RWPE2 (cell line): ENCODE measurements at regions not wholly inside any gene's neighbourhood (a gene's known extent, or its start where the extent isn't known, plus 50 kb on each side); places are given as distances from the start of the nearest gene placed in this dataset.

Experiments
- ATAC-seq: fragments of 200-7000 bp; cut with Tn5 transposase; 3 replicates; pipeline ENCODE4 v1.9.1; 2021; ENCODE audit warnings: low read depth
- DNase-seq: peaks from one replicate; pipeline ENCODE4 v3.0.0-alpha.2; 2020; ENCODE audit warnings: low spot score
- H3K27ac ChIP-seq: fragments of 450-650 bp; 2 replicates; pipeline ENCODE4 v1.5.1; 2017; ENCODE audit warnings: mild to moderate bottlenecking; ENCODE audit not compliant: poor library complexity, severe bottlenecking
- H3K27me3 ChIP-seq: fragments of 250-450 bp; sonication (Bioruptor Pico); 2 replicates; pipeline ENCODE4 v1.5.1; 2021; ENCODE audit warnings: mild to moderate bottlenecking, moderate library complexity; ENCODE audit not compliant: insufficient read depth, poor library complexity, severe bottlenecking
- H3K36me3 ChIP-seq: fragments of 250-450 bp; sonication (Bioruptor Pico); 2 replicates; pipeline ENCODE4 v1.5.1; 2020; ENCODE audit warnings: low read depth, mild to moderate bottlenecking, moderate library complexity
- H3K4me1 ChIP-seq: fragments of 250-450 bp; sonication (Bioruptor Pico); 2 replicates; pipeline ENCODE4 v1.5.1; 2021; ENCODE audit warnings: mild to moderate bottlenecking, moderate library complexity; ENCODE audit not compliant: insufficient read depth, poor library complexity, severe bottlenecking
- H3K4me3 ChIP-seq: fragments of 250-450 bp; sonication (Bioruptor Pico); 2 replicates; pipeline ENCODE4 v1.5.1; 2021; ENCODE audit warnings: mild to moderate bottlenecking, moderate library complexity; ENCODE audit not compliant: severe bottlenecking
- H3K9me3 ChIP-seq: fragments of 250-450 bp; sonication (Bioruptor Pico); 2 replicates; pipeline ENCODE4 v1.5.1; 2021; ENCODE audit warnings: mild to moderate bottlenecking, moderate library complexity; ENCODE audit not compliant: severe bottlenecking
- TF ChIP-seq, protein P1 (sequence below): fragments of 450-650 bp; IDR thresholded peaks from one replicate; pipeline ENCODE4 v1.5.1; 2017; ENCODE audit warnings: mild to moderate bottlenecking, moderate library complexity; ENCODE audit not compliant: poor library complexity, severe bottlenecking

DNA sequence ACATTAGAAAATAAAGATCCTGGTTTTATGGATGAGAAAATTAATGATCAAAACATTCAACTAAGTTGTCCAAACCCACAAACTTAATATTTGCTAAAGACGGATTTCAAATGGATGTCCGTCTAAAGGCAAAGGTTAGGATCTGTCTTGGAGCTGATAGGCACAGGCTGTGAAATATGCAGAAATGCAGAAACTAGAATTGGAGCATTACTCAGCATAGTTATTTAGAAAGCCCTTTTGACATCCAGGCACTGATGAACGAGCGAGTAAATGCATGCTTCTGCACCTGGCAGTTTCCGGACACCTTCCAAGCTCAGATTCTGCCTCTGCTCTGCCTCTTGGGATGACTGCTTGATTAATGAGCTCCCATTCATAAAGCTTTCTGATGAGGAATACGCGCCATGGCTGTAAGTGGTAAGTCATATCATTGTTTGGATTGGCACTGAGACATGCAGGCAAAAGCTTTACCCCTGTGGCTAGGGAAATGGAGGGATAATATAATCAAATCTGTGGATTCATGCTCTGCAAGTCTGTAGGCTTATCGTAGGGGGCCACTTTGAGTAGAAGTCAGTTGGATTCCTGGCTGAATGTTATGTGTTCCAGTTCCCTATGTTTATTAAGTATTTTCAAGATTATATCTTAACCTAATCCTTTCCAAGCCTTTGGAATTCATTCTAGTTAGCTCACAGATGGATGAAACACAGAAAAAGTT, 2176.3 kb upstream of the CELF4 start:
- Histone ChIP-seq H3K4me3 (no peak overlapping the region), H3K4me1 (no peaks in the 10 kb centered on the region), H3K27ac (no peak overlapping the region), H3K9me3 (no peaks in the 10 kb centered on the region), H3K36me3 (no peaks in the 10 kb centered on the region; the same call in 1 of the 2 replicates), H3K27me3 (no peaks in the 10 kb centered on the region)
- TF ChIP-seq, protein P1, sequence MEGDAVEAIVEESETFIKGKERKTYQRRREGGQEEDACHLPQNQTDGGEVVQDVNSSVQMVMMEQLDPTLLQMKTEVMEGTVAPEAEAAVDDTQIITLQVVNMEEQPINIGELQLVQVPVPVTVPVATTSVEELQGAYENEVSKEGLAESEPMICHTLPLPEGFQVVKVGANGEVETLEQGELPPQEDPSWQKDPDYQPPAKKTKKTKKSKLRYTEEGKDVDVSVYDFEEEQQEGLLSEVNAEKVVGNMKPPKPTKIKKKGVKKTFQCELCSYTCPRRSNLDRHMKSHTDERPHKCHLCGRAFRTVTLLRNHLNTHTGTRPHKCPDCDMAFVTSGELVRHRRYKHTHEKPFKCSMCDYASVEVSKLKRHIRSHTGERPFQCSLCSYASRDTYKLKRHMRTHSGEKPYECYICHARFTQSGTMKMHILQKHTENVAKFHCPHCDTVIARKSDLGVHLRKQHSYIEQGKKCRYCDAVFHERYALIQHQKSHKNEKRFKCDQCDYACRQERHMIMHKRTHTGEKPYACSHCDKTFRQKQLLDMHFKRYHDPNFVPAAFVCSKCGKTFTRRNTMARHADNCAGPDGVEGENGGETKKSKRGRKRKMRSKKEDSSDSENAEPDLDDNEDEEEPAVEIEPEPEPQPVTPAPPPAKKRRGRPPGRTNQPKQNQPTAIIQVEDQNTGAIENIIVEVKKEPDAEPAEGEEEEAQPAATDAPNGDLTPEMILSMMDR: no peak
- ATAC-seq (no peak), DNase-seq (no peak)

DNA sequence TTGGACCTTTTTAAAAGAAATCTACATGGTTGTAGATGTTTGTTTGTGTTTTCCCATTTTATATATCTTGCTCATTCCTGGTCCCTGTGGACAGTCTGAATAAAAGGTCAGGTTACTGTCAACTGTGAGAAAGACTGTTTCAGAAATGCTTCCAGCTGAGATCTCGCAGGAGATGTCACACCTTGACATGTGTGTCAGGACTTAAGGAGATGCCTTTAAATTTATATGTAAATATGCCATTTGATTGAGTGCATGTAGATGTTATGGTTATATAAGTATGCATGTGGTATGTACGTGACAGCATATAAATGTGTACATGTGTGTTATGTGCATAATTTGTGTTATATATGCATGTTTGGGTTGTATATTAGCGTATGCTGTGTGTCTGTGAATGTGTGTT, 2172.3 kb upstream of the CELF4 start:
- TF ChIP-seq, protein P1: no peak
- H3K27ac ChIP-seq: no peak overlapping the region
- H3K36me3 ChIP-seq: peaks cover under 1% of the 10 kb centered on the region; the same call in 1 of the 2 replicates
- no peaks in the 10 kb centered on the region for H3K9me3 ChIP-seq
- no peaks in the 10 kb centered on the region for H3K4me1 ChIP-seq
- DNase-seq (no peak), ATAC-seq (no peak)
- H3K4me3 ChIP-seq: no peak overlapping the region
- no peaks in the 10 kb centered on the region for H3K27me3 ChIP-seq

DNA sequence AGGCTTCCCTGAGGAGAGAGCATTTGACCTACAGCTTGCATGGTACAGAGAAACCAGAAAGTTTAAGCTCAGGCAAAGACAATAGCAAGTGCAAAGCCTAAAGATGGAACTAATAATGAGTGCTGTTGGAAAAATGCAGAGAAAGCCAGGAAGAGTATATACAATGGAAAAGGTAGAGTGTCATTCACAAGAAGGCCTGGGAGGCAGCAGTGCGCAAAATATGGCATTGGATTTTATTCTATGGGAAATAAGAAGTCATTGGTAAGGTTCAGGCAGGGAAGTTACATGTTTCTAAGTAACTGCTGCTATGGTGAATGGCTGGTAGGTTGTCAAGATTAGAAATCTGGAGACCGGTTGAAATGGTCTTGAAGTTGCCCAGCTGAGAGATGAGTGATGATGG, 2167.3 kb upstream of the CELF4 start:
- Histone ChIP-seq H3K36me3 (peaks cover 4% of the 10 kb centered on the region; the same call in 1 of the 2 replicates), H3K27me3 (no peaks in the 10 kb centered on the region), H3K27ac (no peak overlapping the region), H3K4me3 (no peak overlapping the region), H3K4me1 (no peaks in the 10 kb centered on the region), H3K9me3 (no peaks in the 10 kb centered on the region)
- DNase-seq (no peak), ATAC-seq (no peak)
- TF ChIP-seq, protein P1: peak; percentile 16

DNA sequence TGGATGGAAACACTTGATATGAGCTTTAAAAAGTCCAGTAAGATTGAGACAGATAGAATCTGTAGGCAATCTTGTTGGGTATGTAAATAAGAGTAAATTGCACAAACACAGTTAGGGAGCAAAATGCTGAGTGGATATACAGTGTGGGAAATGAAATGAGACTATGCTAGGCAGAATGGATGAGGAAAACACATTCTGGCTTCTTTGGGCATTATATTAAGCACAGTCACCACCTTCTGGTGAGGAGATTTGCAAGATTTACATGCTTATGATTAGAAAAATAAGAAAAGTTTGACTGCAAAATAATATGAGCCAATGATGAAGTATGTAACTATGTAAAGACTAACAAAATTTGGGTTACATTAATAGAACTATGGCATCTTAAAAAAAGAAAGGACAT, 2165.0 kb upstream of the CELF4 start:
- no peak for DNase-seq
- Histone ChIP-seq H3K36me3 (peaks cover 4% of the 10 kb centered on the region; the same call in 1 of the 2 replicates), H3K4me1 (no peaks in the 10 kb centered on the region), H3K27me3 (no peaks in the 10 kb centered on the region), H3K27ac (no peak overlapping the region), H3K9me3 (no peaks in the 10 kb centered on the region), H3K4me3 (no peak overlapping the region)
- ATAC-seq: no peak
- TF ChIP-seq, protein P1: no peak

DNA sequence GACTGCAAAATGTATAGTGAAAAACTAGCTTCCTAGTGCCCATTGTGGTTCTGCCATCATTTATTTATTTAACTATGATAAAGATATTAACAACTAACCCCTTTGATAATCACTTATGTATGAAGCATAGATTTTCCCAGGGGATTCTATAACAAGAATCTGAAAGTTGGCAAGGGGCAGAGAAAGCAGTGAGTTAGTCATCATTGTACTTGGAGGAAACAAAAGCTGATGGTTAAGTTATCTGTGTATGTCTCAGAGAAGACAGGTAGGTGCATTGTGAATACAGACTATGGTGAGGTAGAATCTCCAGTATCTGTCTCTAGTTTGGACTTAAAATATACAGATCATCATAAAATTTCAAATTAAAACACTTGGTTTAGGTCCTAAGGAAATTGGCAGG, 2159.1 kb upstream of the CELF4 start:
- Histone ChIP-seq H3K27ac (no peak overlapping the region), H3K9me3 (no peaks in the 10 kb centered on the region), H3K27me3 (no peaks in the 10 kb centered on the region), H3K4me3 (no peak overlapping the region), H3K36me3 (0 out of 2 replicates have a peak, but pooled peaks cover 4% of the 10 kb centered on the region), H3K4me1 (no peaks in the 10 kb centered on the region)
- DNase-seq: no peak
- ATAC-seq: no peak
- TF ChIP-seq, protein P1: no peak
